GM06990 (cell line): ENCODE measurements at regions not wholly inside any gene's neighbourhood (a gene's known extent, or its start where the extent isn't known, plus 50 kb on each side); places are given as distances from the start of the nearest gene placed in this dataset.

Experiments
- DNase-seq: peaks from one replicate; pipeline ENCODE4 v3.0.0-alpha.2; 2011; ENCODE audit not compliant: insufficient read length; ENCODE audit errors: extremely low read depth
- H3K27me3 ChIP-seq: replicated peaks from 2 replicates; pipeline ENCODE4 v1.6.0; 2011; ENCODE audit warnings: low read length; ENCODE audit not compliant: control insufficient read depth, insufficient read depth
- H3K36me3 ChIP-seq: 2 replicates; pipeline ENCODE4 v1.5.1; 2011; ENCODE audit warnings: low read length; ENCODE audit not compliant: control insufficient read depth, insufficient read depth
- H3K4me3 ChIP-seq: replicated peaks from 2 replicates; pipeline ENCODE4 v1.5.1; 2011; ENCODE audit warnings: low read depth, mild to moderate bottlenecking, control low read depth, low read length
- TF ChIP-seq, protein P1 (sequence below): IDR thresholded peaks from 2 replicates; pipeline ENCODE4 v1.5.1; 2011; ENCODE audit warnings: low read length, control low read depth, mild to moderate bottlenecking, inconsistent platforms; ENCODE audit not compliant: insufficient read depth, poor library complexity, severe bottlenecking

DNA sequence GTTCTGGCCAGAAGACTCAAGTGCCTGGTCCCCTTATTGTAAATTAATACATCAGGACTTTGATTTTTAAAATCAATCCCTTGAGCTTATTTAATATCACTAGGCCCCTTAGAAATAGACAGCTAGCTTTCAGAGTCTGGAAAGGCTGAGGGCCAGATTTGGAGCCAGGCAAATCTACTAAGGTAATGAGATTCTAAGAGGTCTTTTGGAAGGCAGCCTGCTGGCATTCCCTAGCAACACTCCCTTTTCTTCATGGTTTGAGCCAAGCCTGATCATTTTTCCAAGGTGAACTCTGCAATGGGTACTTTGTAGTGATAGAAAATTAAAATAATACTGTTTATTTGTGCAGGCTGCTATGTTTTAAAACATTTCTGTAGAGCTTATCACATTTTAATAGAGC lies 378.5 kb downstream of the FAT4 start:
- Histone ChIP-seq H3K36me3 (no peaks in the 10 kb centered on the region), H3K27me3 (no peaks in the 10 kb centered on the region), H3K4me3 (no peak overlapping the region)
- no peak for DNase-seq
- TF ChIP-seq, protein P1, sequence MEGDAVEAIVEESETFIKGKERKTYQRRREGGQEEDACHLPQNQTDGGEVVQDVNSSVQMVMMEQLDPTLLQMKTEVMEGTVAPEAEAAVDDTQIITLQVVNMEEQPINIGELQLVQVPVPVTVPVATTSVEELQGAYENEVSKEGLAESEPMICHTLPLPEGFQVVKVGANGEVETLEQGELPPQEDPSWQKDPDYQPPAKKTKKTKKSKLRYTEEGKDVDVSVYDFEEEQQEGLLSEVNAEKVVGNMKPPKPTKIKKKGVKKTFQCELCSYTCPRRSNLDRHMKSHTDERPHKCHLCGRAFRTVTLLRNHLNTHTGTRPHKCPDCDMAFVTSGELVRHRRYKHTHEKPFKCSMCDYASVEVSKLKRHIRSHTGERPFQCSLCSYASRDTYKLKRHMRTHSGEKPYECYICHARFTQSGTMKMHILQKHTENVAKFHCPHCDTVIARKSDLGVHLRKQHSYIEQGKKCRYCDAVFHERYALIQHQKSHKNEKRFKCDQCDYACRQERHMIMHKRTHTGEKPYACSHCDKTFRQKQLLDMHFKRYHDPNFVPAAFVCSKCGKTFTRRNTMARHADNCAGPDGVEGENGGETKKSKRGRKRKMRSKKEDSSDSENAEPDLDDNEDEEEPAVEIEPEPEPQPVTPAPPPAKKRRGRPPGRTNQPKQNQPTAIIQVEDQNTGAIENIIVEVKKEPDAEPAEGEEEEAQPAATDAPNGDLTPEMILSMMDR, result no peak

DNA sequence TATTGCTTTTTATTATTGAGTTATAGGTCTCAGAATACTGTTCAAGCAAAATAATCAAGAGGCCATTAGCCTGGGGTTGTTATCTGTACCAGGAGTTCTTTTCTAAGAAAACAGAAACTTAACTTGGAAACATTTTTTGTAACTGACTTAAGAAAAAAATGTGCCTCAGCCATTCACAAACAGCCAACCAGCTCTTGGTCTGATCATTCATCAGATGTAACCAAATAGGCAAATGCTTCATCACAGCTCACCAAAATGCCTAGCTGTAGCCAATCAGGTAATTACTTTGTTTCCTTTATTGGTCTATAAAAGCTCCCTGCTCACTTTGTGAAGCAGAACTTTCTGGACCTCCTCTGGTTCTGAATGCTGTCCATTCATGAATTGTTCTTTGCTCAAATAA lies 387.7 kb downstream of the FAT4 start:
- Histone ChIP-seq H3K36me3 (no peaks in the 10 kb centered on the region), H3K27me3 (no peaks in the 10 kb centered on the region), H3K4me3 (no peak overlapping the region)
- TF ChIP-seq, protein P1, result no peak
- no peak for DNase-seq

DNA sequence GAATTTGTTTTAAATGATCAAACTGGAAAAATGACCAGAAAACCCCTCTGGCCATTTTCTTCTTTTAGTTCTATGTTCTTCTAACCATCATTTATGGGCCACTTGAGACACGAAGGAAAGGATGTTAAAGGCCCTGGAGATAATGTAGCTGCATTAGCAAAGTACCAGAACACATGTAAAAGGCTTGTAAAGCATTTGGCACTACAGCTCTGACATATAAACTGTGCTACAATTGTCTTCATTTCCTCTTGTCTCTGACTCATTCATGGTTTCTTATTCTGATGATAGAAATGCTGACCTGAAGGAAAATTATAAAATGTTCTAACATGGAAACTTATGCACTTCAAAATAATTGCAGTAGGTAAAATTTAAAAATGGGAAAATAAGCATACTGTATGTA lies 388.7 kb downstream of the FAT4 start:
- TF ChIP-seq, protein P1, result no peak
- Histone ChIP-seq H3K4me3 (no peak overlapping the region), H3K27me3 (no peaks in the 10 kb centered on the region), H3K36me3 (no peaks in the 10 kb centered on the region)
- DNase-seq, result no peak

DNA sequence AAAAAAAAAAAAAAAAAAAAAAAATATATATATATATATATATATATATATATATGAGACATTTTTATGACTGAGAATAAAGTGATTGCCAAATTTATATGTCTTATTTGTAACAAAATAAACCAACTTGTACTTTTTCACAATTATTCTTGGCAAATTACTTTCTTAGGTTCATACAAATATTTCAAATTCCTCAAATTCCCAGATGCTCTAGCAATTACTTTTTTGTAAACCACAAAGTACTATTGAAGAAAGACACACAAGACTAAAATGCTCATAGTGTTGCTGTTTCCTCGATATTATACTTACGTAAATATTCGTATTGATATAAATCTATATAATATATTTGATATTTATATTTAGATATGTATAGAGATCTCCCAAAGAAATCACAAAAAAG lies 390.0 kb downstream of the FAT4 start:
- TF ChIP-seq, protein P1, result no peak
- H3K4me3 ChIP-seq, result no peak overlapping the region
- no peaks in the 10 kb centered on the region for H3K27me3 ChIP-seq
- no peak for DNase-seq
- no peaks in the 10 kb centered on the region for H3K36me3 ChIP-seq

DNA sequence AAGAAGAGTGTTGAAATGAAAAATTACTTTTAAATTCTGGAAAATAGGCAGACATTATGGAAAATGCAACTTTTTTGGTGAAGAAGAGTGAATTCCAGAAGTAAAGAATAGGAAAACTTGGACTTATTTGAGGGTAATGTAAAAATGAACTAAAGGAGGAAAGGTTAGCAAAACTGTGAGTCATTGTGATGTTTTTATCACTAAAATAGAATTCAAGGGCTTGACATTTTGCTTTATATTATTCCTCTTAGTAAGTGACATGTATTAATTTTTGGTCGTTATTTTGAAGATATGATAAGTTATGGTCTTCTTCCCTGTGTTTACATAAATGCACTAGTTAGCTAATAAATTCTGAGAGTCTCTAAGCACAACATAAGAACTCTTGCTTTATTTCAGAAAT lies 390.9 kb downstream of the FAT4 start:
- Histone ChIP-seq H3K36me3 (no peaks in the 10 kb centered on the region), H3K27me3 (no peaks in the 10 kb centered on the region), H3K4me3 (no peak overlapping the region)
- no peak for DNase-seq
- TF ChIP-seq, protein P1, result no peak

DNA sequence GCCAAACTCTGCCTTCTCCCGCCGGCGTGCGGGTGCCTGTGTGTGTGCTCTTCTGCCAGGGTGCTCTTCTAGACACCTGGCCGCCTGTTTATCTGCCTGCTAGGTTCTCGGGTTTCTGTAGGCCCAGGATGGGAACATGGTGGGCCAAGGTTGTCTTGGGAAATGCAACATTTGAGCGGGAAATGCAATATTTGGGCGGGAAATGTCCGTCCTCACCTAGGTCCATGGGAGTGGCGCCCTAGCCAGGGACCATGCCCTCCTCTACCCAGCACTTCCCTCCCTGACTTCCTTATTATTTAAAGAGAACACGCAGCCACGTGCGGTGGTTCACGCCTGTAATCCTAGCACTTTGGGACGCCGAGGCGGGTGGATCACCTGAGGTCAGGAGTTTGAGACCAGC lies 392.6 kb downstream of the FAT4 start:
- H3K4me3 ChIP-seq, result no peak overlapping the region
- DNase-seq, result no peak
- TF ChIP-seq, protein P1, result no peak
- H3K27me3 ChIP-seq, result no peaks in the 10 kb centered on the region
- no peaks in the 10 kb centered on the region for H3K36me3 ChIP-seq
